ENCODE measurements at regions not wholly inside any gene's neighbourhood (a gene's known extent, or its start where the extent isn't known, plus 50 kb on each side); places are given as distances from the start of the nearest gene placed in this dataset.
"Not testable (repeated sequence)": the region's sequence is repeated elsewhere in the genome, so short reads cannot be mapped to it uniquely, and the experiment has no call there.

GRCh38 chr13:112174476-112175110 is 107.6 kb downstream of the SOX1 start:
- Mint-ChIP-seq H3K36me3 (no peaks in the 10 kb centered on the region), H3K4me3 (no peak overlapping the region), H3K27ac (no peak overlapping the region), H3K9me3 (ENCODE audit: low read depth) (peaks cover 7% of the 10 kb centered on the region), H3K4me1 (no peaks in the 10 kb centered on the region), H3K27me3 (no peaks in the 10 kb centered on the region)
- no peak for ATAC-seq
- CTCF ChIA-PET = no interaction called here
- DNase-seq = peak; percentile 16

GRCh38 chr13:112175162-112176075 is 108.5 kb downstream of the SOX1 start:
- H3K36me3 Mint-ChIP-seq = no peaks in the 10 kb centered on the region
- DNase-seq = peak; percentile 35
- no peak overlapping the region for H3K4me3 Mint-ChIP-seq
- no peaks in the 10 kb centered on the region for H3K27me3 Mint-ChIP-seq
- no peak for ATAC-seq
- H3K9me3 Mint-ChIP-seq (ENCODE audit: low read depth) = peaks cover 7% of the 10 kb centered on the region
- CTCF ChIA-PET = no interaction called here
- no peak overlapping the region for H3K27ac Mint-ChIP-seq
- no peaks in the 10 kb centered on the region for H3K4me1 Mint-ChIP-seq

GRCh38 chr13:112176141-112177119 is 109.5 kb downstream of the SOX1 start:
- CTCF ChIA-PET = not testable (repeated sequence)

DNA sequence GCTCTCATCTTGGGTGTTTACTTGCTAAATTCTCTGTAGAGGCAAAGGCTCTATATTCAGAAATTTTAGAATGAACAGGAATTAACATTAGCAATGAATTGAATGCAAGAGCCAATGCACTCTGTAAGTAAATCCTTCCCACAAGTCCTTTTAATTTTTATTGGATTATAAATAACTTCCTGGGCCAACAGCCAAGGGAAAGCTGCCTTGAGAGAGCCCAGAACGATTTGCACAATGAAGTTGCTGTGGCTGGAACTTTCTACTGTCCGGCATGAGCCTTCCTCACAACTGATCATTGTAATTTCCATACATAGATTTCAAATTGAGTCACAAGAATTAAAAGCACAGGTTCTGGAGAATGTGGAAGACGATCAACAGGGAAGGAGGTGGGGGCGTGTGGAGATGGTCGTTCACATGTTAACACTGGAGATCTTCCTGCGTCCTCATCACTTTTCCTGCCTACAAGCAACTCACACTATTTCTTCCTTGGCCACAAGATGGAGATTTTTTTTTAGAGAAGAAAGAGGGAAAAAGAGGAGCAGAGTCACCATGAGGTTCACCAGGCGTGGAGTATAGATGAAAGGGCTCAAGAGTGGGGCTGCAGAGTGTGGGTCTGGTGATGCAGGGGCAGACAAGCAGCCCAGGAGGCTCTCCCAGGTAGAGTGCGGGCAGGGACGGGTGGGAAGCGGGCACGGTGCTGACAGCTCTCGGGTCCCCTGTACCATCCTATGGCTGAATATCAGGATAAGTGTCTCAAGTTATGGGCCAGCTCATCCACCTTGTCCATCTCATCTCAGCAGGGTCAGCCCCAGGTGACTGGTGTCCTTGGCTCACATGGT is 110.7 kb downstream of the SOX1 start:
- ATAC-seq (no peak), DNase-seq (no peak)
- Mint-ChIP-seq H3K4me1 (no peaks in the 10 kb centered on the region), H3K27me3 (no peaks in the 10 kb centered on the region), H3K9me3 (ENCODE audit: low read depth) (peaks cover 7% of the 10 kb centered on the region), H3K36me3 (no peaks in the 10 kb centered on the region), H3K27ac (no peak overlapping the region), H3K4me3 (no peak overlapping the region)
- CTCF ChIA-PET = no interaction called here

More at GRCh38 chr13:112176141-112177119, 109.5 kb downstream of the SOX1 start:
- not testable (repeated sequence) for ATAC-seq; H3K9me3 Mint-ChIP-seq (ENCODE audit: low read depth); H3K4me3 Mint-ChIP-seq; DNase-seq; H3K36me3 Mint-ChIP-seq; H3K4me1 Mint-ChIP-seq; H3K27ac Mint-ChIP-seq; H3K27me3 Mint-ChIP-seq

DNA sequence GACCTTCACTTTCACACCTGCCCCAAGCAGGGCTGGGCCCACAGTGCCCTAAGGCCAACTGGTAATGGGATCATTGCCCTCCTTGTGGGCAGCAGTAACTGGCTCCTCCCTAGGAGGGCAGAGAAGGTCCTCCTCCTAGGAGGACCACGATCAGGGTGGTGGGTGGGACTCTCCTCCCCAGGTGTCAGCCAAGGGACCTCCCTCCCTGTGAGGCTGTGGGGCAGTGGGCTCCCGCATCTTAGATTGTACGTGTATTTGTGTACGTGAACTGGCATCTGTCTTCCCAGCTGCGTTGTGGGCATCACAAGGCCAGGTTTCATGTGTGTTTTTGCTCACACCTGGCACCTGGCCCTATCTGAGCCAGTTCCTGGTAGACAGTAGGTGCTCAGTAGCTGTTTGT is 111.8 kb downstream of the SOX1 start:
- H3K9me3 Mint-ChIP-seq (ENCODE audit: low read depth) = peaks cover 6% of the 10 kb centered on the region
- no peaks in the 10 kb centered on the region for H3K4me1 Mint-ChIP-seq
- no peak overlapping the region for H3K27ac Mint-ChIP-seq
- H3K36me3 Mint-ChIP-seq = no peaks in the 10 kb centered on the region
- H3K4me3 Mint-ChIP-seq = no peak overlapping the region
- CTCF ChIA-PET = no interaction called here
- DNase-seq = no peak
- ATAC-seq = no peak
- H3K27me3 Mint-ChIP-seq = no peaks in the 10 kb centered on the region

GRCh38 chr13:112179421-112179820 is 112.5 kb downstream of the SOX1 start:
- Mint-ChIP-seq H3K9me3 (ENCODE audit: low read depth) (no peaks in the 10 kb centered on the region), H3K4me1 (no peaks in the 10 kb centered on the region), H3K36me3 (no peaks in the 10 kb centered on the region), H3K27ac (no peak overlapping the region), H3K27me3 (no peaks in the 10 kb centered on the region), H3K4me3 (no peak overlapping the region)
- ATAC-seq (no peak), DNase-seq (no peak)
- CTCF ChIA-PET = no interaction called here

GRCh38 chr13:112179995-112180394 is 113.0 kb downstream of the SOX1 start:
- H3K9me3 Mint-ChIP-seq (ENCODE audit: low read depth) = no peaks in the 10 kb centered on the region
- no peaks in the 10 kb centered on the region for H3K27me3 Mint-ChIP-seq
- no peak overlapping the region for H3K27ac Mint-ChIP-seq
- H3K36me3 Mint-ChIP-seq = no peaks in the 10 kb centered on the region
- CTCF ChIA-PET = no interaction called here
- H3K4me3 Mint-ChIP-seq = no peak overlapping the region
- no peaks in the 10 kb centered on the region for H3K4me1 Mint-ChIP-seq
- DNase-seq (no peak), ATAC-seq (no peak)

GRCh38 chr13:112181336-112182067 is 114.6 kb downstream of the SOX1 start:
- ATAC-seq (no peak), DNase-seq (peak; percentile 7)
- no peaks in the 10 kb centered on the region for H3K36me3 Mint-ChIP-seq
- H3K4me1 Mint-ChIP-seq = no peaks in the 10 kb centered on the region
- no peak overlapping the region for H3K4me3 Mint-ChIP-seq
- CTCF ChIA-PET = no interaction called here
- no peaks in the 10 kb centered on the region for H3K27me3 Mint-ChIP-seq
- no peak overlapping the region for H3K27ac Mint-ChIP-seq
- no peaks in the 10 kb centered on the region for H3K9me3 Mint-ChIP-seq (ENCODE audit: low read depth)

DNA sequence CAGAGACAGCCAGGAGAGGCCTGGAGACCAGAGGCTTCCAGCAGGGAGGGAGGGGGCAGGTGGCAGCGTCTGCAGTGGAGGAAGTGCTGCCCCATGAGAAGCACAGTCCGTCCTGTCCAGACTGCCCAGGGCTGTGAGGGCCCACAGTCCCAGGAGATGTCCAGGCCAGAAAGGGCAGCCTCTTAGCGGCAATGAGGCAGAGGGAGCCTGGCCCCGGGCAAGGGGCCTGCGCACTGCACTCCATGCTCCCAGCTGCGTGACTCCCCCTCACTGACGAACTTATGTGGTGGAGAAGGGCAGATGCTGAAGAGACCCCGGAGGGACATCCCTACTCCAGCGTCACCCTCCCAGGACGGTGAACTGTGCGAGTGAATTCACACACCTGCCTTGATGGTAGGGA is 115.3 kb downstream of the SOX1 start:
- CTCF ChIA-PET = no interaction called here
- Mint-ChIP-seq H3K9me3 (ENCODE audit: low read depth) (no peaks in the 10 kb centered on the region), H3K36me3 (no peaks in the 10 kb centered on the region), H3K4me1 (no peaks in the 10 kb centered on the region), H3K27ac (no peak overlapping the region), H3K4me3 (no peak overlapping the region), H3K27me3 (no peaks in the 10 kb centered on the region)
- ATAC-seq (no peak), DNase-seq (peak; percentile 29)

GRCh38 chr13:112182846-112183531 is 116.0 kb downstream of the SOX1 start:
- DNase-seq = no peak
- no peaks in the 10 kb centered on the region for H3K4me1 Mint-ChIP-seq
- no peak overlapping the region for H3K4me3 Mint-ChIP-seq
- no peaks in the 10 kb centered on the region for H3K9me3 Mint-ChIP-seq (ENCODE audit: low read depth)
- CTCF ChIA-PET = no interaction called here
- no peaks in the 10 kb centered on the region for H3K36me3 Mint-ChIP-seq
- no peaks in the 10 kb centered on the region for H3K27me3 Mint-ChIP-seq
- H3K27ac Mint-ChIP-seq = no peak overlapping the region
- no peak for ATAC-seq

GRCh38 chr13:112183532-112184090 is 116.7 kb downstream of the SOX1 start:
- H3K27ac Mint-ChIP-seq = no peak overlapping the region
- no peak overlapping the region for H3K4me3 Mint-ChIP-seq
- H3K9me3 Mint-ChIP-seq (ENCODE audit: low read depth) = peaks cover under 1% of the 10 kb centered on the region
- no peak for ATAC-seq
- no peak for DNase-seq
- CTCF ChIA-PET = no interaction called here
- H3K36me3 Mint-ChIP-seq = no peaks in the 10 kb centered on the region
- H3K4me1 Mint-ChIP-seq = no peaks in the 10 kb centered on the region
- no peaks in the 10 kb centered on the region for H3K27me3 Mint-ChIP-seq

DNA sequence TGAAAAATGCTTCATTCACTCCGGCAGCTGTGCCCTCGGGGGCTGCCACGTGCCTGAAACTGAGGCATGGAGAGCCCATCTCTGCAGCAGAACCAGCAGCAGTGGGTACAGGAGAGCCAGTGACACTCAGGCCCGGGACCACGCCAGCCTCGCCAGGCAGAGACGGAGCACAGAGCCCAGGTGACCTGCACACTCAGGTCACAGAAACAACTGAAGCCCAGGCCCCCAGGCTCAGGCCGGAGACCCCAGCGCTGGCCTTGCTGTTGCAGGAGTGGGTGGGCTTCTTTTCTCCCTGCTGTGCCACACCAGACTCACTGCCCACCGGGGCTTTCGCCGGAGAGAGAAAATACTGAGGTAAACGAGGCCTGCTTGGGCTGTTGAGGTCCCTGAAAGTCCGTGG is 117.3 kb downstream of the SOX1 start:
- CTCF ChIA-PET = no interaction called here
- Mint-ChIP-seq H3K4me1 (no peaks in the 10 kb centered on the region), H3K27me3 (no peaks in the 10 kb centered on the region), H3K27ac (no peak overlapping the region), H3K36me3 (no peaks in the 10 kb centered on the region), H3K4me3 (no peak overlapping the region), H3K9me3 (ENCODE audit: low read depth) (peaks cover 2% of the 10 kb centered on the region)
- DNase-seq = no peak
- no peak for ATAC-seq
